ENCODE measurements at regions not wholly inside any gene's neighbourhood (a gene's known extent, or its start where the extent isn't known, plus 50 kb on each side); places are given as distances from the start of the nearest gene placed in this dataset.

DNA sequence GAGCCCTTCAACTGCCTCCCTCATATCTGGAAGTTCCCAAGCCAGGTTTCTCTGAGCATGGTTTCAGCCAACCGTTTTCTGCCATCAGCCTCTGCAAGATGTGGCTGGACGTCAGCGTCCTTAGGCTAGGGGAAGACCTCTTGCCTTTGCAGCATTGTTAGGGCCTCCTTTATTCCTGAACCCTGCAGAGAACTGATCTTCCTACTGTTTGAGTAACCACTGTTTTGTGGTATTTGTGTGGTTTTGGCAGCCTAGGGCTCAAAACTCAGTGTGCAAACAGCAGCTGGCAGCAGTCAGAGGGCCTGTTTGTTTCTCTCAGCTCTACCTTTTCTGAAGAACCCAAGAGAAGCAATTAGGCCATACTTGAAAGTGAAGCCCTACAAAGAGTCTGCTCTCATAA lies 83.4 kb upstream of the SEMA3E start:
- H2BK20ac ChIP-seq (ENCODE audit: low read depth, low read length, poor library complexity, severe bottlenecking) = no peak overlapping the region
- no peaks in the 10 kb centered on the region for H4K20me1 ChIP-seq (ENCODE audit: control insufficient read depth, insufficient read depth, insufficient read length)
- Mint-ChIP-seq H3K4me1 (peaks cover 8 to 18% of the 10 kb centered on the region in 2 experiments), H3K36me3 (ENCODE audit: insufficient read depth in 1 of 3, low read depth in 3 of 3) (no peaks in the 10 kb centered on the region; a peak in 1 of 7 replicates), H3K9me3 (no peaks in the 10 kb centered on the region; a peak in 1 of 5 replicates), H3K27ac (no peak overlapping the region), H3K4me3 (no peak overlapping the region), H3K27me3 (ENCODE audit: low read depth) (peaks cover 50% of the 10 kb centered on the region)
- no peak overlapping the region for H2BK12ac ChIP-seq (ENCODE audit: insufficient read length, low read depth, low read length)
- no peak overlapping the region for H2BK15ac ChIP-seq (ENCODE audit: low read depth, low read length)
- H3K27ac ChIP-seq (ENCODE audit: insufficient read length, low read depth, low read length) = no peak overlapping the region
- H3K4ac ChIP-seq (ENCODE audit: low read depth, low read length) = no peak overlapping the region
- no peak overlapping the region for H3K23ac ChIP-seq (ENCODE audit: insufficient read length, low read depth, low read length)
- no peak overlapping the region for H3K56ac ChIP-seq (ENCODE audit: insufficient read length, low read depth, low read length)
- no peaks in the 10 kb centered on the region for H3K23me2 ChIP-seq (ENCODE audit: insufficient read length, low read depth, low read length, poor library complexity, severe bottlenecking)
- H3K27me3 ChIP-seq (ENCODE audit: insufficient read depth, low read length) = no peaks in the 10 kb centered on the region
- no peak overlapping the region for H3K18ac ChIP-seq (ENCODE audit: insufficient read length, low read depth, low read length)
- WGBS (ENCODE audit: extremely low coverage, insufficient read length, low lambda C conversion rate) = no CpG with 5 or more reads among the region's 3 CpGs
- no peak overlapping the region for H3K9ac ChIP-seq (ENCODE audit: extremely low read depth, insufficient read length, low read length)
- H2BK120ac ChIP-seq (ENCODE audit: low read depth, low read length, poor library complexity, severe bottlenecking) = no peak overlapping the region
- no peak overlapping the region for H4K5ac ChIP-seq (ENCODE audit: insufficient read length, low read depth, low read length)
- H3K4me2 ChIP-seq (ENCODE audit: insufficient read depth, insufficient read length, low read length) = no peak overlapping the region
- H2AFZ ChIP-seq (ENCODE audit: low read length) = no peak overlapping the region
- no peaks in the 10 kb centered on the region for H3K79me1 ChIP-seq (ENCODE audit: insufficient read depth, low read depth, low read length, poor library complexity, severe bottlenecking)
- no peak overlapping the region for H2BK5ac ChIP-seq (ENCODE audit: insufficient read length, low read length)
- no peak overlapping the region for H3K14ac ChIP-seq (ENCODE audit: insufficient read depth, low read length)
- no peak for TF ChIP-seq CTCF (conservative IDR thresholded peaks at IDR 0.05)
- H3K79me2 ChIP-seq (ENCODE audit: insufficient read depth, low read length) = no peaks in the 10 kb centered on the region
- H3K9me3 ChIP-seq (ENCODE audit: control insufficient read depth, low read depth, low read length) = no peaks in the 10 kb centered on the region
- no peaks in the 10 kb centered on the region for H3K4me1 ChIP-seq (ENCODE audit: insufficient read depth, low read length)
- H3T11ph ChIP-seq (ENCODE audit: low read length) = no peak overlapping the region
- DNase-seq = no peak
- no peak overlapping the region for H2AK5ac ChIP-seq (ENCODE audit: insufficient read length, low read length)
- no peak overlapping the region for H4K91ac ChIP-seq (ENCODE audit: insufficient read length, low read depth, low read length)
- no peak overlapping the region for H4K8ac ChIP-seq (replicated peaks; ENCODE audit: insufficient read length, low read depth, low read length)

All from H9 (cell line).